ENCODE measurements at regions not wholly inside any gene's neighbourhood (a gene's known extent, or its start where the extent isn't known, plus 50 kb on each side); places are given as distances from the start of the nearest gene placed in this dataset.

GRCh38 chr5:153223376-153223775 is 267.1 kb upstream of the GRIA1 start:
- TF ChIP-seq EZH2 (IDR thresholded peaks at IDR 0.05; ENCODE audit: low read length) (no peak), CTCF (optimal IDR thresholded peaks at IDR 0.05 in 1 of 3, IDR thresholded peaks at IDR 0.05 in 1 of 3, conservative IDR thresholded peaks at IDR 0.05 in 1 of 3; ENCODE audit: extremely low read depth in 1 of 3, insufficient read depth in 2 of 3, low read length in 3 of 3) (no peak)
